GOT3 (cell line): ENCODE measurements at regions not wholly inside any gene's neighbourhood (a gene's known extent, or its start where the extent isn't known, plus 50 kb on each side); places are given as distances from the start of the nearest gene placed in this dataset.
"Not testable (repeated sequence)": the region's sequence is repeated elsewhere in the genome, so short reads cannot be mapped to it uniquely, and the experiment has no call there.

Source experiments
- DNase-seq: peaks from one replicate; lab custom pipeline; 2025; ENCODE audit warnings: mixed read lengths; lab: John Stamatoyannopoulos, UW

DNA sequence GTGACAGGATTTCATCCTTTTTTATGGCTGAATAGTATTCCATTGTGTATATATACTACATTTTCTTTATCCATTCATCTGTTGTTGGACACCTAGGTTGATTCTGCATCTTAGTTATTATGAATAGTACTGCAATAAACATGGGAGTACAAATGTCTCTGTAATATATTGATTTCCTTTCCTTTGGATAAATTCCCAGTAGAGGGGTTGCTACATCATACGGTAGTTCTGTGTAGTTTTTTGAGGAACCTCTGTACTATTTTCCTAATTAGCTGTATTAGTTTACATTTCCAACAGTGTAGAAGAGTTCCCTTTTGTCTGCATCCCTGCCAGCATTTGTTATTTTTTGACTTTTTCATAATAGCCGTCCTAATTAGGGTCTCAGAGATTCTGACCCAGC, 201.3 kb downstream of the GIPC2 start:
- DNase-seq: no peak

DNA sequence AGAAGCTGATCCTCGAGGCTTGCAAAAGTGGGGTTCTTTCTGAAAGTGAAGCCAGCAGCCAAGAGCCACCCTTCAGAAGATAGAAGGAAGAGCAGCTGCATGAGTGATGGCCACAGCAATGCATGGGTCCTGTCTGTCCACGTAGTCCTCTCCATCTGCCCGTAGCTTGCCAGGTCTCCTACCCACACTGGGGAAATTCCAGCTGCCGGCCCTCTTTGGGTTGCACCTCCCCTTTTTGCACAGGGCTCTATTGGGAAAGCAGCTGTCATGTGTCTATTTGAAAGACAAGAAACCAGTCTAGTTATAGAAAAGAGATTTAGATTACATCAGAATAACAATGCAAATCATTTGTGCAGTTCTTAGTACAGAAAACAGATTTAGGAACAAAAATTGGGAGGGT, 204.4 kb downstream of the GIPC2 start:
- no peak for DNase-seq

DNA sequence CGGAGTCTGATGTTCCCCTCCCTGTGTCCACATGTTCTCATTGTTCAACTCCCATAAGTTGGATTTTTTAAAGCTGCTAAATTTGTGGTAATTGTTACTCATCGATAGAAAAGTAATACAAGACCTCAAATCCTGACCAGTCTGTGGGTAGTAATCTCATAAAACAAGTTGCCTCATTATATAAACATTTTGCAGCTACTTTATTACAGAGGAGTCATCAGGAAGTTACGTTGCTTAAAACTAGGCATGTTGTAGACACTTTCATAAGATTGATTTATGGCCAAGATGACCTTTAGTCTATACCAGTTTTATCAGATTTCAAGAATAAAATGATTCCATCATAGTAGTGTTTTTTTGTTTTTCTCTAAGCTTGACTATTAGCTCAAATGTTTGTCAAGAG, 208.8 kb downstream of the GIPC2 start:
- DNase-seq: no peak

DNA sequence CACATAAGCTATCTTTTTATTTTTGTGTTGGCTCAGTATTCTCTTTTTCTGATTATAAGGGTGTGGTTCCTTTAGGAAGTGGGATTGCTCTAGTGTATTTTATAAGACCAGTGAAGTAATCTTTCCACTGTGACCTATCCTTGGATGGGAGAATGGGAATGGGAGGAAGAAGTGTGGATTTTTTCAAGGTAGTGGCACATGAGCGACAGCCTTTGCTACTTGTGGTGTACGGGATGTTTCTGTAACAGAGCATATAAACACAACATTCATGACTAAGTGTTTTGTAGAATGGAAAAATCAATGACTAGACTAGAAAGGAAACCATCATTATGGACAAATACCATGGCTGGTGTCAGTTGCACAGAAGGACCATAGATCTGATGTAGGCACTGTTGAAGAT, 209.6 kb downstream of the GIPC2 start:
- no peak for DNase-seq

DNA sequence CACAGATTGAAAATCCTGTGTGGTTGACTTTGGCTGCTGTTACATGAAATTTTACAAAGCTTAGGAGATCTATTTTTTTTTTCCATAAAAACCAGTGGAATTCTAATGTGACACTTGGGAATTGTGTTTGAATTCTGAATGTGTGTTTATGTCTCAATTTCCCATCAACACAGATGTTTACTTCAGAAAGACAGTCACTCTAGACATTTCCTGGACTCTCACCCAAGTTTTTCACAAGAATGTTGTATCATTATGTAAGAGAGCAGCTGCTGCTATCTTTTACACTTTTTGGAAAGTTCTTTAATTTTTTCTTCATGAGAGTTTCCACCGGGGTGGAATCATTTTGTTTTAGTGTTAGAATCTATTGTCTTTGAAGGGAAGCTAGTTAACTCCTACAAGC, 210.1 kb downstream of the GIPC2 start:
- no peak for DNase-seq

DNA sequence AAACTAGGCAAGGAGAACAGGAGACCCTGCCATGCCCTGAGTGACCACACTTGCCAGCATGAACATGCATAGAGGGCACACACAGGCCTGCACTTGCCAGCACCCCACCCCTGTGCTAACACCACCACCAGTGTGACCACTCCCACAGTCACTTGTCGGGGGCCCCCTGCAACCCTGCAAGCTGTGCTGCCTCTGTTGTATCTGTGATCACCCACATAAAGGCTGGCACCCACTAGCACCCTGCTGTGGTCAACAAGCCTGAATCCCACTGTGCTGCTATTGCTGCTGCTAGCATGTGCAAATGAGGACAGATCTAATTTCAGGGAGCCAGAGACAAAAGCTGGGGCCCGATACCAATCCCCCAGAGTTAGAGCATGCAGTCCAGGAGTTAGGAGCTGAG, 217.7 kb downstream of the GIPC2 start:
- DNase-seq: no peak

DNA sequence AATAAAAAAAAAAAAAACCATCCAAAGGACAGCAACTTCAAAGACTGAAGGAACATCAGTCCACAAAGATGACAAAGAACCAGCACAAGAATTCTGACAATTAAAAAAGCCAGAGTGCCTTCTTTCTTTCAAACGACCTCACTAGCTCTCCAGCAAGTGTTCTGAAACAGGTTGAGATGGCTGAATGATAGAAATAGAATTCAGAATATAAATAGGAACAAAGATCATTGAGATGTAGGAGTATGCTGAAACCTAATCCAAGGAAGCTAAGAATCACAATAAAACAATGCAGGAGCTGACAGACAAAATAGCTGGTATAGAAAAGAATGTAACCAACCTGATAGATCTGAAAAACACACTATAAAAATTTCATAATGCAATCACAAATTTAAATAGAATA, 218.2 kb downstream of the GIPC2 start:
- DNase-seq: no peak

DNA sequence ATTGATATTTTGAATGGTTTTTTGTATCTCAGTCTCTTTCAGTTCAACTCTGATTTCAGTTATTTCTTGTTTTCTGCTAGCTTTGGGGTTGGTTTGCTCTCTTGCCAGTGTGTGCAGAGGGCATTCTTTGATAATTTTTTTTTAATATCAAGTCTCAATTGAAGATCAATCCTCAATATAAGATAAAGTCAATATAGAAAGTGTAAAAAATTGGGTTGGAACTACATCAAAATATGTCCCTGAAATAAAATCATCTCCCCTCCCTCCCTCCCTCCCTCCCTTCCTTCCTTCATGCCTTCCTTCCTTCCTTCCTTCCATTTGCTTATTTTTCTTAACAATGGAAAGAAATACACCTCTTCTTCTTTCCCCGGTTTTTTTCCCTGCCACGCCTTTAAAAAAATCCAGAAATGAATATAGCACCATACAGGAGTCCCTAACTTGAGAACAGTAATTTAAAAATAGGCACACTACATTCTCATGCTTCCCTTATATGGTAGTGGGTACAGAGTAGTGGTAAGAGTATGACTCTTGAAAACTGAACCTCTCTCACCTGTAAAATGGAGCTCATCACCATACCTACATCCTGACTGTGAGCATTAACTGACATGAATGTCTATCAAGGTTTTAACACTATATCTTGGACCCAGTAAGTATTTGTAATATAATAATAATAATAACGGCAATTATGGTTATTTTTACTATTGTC, 221.9 kb downstream of the GIPC2 start:
- no peak for DNase-seq

DNA sequence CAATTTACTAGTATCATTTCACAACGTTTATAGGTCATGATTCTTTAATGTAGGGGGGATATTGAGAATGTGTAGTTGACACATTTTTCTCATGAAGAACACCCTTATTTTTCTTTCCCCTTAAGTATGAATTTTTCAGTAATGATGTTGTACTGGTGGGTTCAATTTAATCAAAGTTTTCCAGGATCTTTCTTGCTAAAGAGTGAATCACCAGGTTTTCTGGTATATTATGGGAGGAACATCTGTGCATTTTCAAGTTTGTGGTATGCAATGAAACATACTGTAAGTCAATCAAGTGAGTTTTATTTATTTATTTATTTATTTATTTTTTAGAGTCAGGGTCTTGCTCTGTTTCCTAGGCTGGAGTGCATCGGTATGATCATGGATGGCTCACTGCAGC, 221.2 kb upstream of the PTGFR start:
- no peak for DNase-seq

DNA sequence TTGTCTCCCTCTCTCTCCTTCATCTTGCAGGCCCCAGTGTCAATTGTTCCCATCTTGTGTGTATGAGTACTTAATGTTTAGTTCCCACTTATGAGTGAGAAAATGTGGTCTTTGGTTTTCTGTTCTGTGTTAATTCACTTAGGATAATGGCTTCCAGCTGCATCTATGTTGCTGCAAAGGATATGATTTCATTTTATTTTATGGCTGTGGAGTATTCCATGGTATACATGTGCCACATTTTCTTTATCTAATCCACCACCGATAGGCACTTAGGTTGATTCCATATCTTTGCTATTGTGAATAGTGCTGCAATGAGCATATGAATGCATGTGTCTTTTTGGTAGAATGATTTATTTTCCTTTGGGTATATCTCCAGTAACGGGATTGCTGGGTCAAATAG, 219.4 kb upstream of the PTGFR start:
- not testable (repeated sequence) for DNase-seq

DNA sequence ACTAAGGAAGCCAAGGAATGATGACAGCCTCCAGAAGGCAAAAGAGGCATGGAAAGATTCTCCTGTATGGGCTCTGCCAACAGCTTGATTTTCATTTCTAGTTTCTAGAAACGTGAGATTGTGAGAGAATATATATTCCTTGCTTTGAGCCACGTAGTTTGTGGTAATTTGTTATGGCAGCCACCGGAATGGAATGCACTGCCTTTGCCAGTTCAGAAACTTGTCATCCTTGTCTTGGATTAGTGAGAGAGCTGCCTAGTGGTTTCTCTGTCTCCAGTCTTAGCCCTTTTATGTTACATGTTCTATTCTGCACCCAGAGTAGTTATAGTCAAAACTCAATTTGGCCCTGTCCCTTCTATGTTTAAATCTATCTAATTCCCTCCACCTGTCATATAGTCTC, 216.0 kb upstream of the PTGFR start:
- no peak for DNase-seq

DNA sequence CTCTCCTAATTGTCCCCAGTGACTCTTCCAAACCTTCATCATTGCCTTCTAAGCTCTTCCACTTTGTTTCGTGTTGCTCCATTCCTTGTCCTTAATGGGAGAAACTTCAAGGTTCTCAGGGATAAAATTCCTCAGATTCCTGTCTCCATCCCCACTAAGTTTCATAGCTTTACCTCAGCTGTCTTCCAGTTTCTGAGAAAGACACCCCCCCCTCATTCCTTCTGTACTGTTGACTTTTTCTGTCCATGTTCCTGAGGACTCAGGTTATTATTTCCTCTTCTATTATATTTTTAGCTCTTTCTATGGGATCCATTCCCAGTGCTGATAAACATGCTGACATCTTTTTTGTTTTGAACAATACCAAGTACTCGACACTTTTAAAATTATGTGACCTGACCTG, 215.3 kb upstream of the PTGFR start:
- no peak for DNase-seq

DNA sequence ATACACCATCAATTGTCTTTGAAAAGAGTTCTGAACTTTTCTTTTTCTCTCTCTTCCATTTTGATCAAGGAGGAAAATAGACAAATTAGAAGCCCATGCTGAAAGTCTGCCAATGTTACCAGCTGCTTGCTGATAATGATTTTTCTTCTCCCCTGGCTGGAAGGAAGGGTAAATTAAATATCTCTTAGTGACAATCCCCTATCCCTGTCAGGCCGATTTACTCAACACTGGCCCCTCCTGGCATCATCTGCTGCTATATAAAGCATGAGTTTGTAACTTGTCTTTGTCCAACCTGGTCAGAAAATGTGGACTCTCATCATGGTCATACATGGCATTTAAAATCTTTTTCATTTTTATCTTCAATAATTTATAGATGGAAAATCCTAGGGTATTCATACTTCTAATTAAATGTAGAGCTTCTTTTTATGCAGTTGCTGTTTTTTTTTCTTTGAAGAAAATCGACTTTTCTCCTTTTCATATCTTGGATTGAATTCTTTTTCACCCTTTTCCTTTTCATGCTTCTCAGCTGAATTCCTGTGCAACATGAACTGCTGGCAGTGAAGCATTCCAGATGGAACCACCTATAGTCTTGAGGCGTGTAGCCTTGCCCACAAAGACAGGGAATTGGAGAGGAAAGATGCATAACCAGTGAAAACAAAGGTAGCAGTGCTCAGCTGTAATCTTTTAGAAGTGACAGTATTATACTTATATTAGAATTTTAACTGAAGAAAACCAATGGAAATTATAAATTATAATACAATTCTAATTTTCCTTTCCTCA, 214.7 kb upstream of the PTGFR start:
- no peak for DNase-seq

DNA sequence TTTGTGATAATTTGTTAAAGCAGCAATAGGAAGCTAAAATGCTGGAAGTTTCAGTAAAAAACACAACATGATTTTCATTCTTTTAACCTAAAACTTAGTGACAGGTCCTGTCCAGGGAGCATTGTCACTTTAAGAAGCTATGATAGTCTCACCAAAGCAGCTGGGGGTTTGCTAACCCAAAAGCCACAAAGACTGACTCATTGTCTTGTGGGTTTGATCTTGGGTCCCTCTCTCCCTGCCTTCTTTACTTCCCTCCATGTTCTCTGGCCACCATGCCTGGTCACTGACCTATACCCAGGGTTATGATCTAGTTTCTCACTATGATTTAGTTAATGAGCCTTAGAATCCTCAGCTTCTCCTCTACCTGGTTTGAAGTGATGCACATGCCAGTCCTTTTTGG, 213.5 kb upstream of the PTGFR start:
- DNase-seq: no peak

DNA sequence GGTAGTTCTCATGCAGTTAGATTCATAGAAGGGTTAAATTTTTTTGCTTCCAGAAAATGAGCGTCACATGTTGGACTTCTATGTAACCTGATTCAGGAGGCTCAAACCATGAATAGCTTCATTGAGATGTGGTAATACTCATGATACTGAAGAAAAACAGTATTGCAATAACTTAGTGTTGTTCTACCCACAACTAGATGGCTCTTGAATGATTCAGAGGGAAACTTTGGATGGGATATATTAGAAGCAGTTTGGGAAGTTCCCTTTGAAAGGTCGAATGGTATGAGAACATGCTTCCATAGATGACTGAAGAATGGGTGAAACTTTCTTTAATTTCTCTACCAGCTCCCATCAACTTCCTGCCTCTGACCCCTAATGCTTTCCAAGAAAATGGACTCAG, 211.7 kb upstream of the PTGFR start:
- DNase-seq: no peak

DNA sequence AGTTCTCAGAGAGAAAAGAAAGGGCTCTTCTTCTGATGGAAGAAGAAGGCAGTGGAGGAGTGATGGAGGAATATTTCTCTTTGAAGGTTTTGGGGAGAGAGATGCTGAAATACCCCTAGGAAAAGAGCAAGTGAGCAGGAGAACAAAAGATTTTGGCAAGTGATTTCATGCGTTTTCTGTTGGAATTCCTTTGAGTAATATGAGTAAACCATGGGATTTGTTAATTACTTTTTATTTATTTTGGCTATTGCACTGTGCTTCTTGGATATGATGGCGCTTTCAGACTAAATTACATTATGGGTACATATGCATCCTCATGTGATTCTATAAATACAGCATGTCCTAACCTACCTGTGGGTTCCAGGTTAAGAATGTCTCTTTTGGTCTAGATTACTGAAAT, 210.1 kb upstream of the PTGFR start:
- no peak for DNase-seq

DNA sequence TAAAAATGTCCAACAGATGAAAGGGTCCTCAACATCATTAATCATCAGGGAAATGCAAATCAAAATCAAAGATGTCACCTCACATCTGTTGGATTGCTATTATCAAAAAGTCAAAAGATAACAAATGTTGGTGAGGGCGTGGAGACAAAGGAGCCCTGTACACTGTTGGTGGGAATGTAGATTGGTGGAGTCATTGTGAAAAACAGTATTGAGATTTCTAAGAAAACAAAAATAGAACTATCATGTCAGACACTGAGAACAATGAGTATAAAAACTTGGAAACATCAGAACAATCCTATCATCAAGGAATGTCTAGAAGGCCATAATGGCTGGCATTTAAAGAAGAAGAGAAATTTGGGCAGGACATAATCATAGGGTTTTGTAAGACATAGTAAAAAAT, 209.2 kb upstream of the PTGFR start:
- no peak for DNase-seq

DNA sequence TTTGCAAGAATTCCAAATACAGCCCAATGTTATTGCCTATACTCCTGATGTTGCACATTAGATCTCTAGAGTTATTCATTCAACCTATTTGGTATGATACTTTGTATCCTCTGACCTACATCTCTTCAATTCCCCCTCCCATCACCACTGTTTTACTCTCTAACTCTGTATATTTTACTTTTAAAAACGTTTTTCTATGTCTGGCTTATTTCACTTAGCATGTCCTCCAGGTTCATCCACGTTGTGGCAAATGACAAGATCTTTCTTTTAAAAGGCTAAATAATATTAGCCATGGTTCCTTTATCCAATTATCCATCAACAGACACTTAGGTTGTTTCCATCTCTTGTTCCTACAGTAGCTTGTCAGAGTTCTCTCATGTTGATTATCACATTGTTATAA, 207.1 kb upstream of the PTGFR start:
- DNase-seq: no peak

DNA sequence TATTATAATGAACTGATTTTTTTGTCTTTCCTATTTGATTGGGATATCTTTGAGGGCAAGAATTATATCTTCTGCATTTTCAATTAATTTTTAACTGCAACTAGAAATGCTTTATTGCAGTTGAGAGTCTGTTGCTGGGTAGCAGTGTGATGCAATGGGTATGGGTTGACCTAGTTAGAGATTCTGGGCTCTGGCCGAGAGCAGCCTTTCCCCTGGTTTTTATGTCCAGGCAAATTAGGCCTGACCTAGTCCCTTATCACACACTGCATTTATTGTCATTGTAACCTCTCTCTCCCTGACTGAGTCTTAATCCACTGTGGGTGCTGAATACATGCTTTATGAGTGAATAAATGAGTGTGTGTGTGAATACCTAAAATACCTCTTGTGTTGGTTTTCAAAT, 206.4 kb upstream of the PTGFR start:
- DNase-seq: no peak

DNA sequence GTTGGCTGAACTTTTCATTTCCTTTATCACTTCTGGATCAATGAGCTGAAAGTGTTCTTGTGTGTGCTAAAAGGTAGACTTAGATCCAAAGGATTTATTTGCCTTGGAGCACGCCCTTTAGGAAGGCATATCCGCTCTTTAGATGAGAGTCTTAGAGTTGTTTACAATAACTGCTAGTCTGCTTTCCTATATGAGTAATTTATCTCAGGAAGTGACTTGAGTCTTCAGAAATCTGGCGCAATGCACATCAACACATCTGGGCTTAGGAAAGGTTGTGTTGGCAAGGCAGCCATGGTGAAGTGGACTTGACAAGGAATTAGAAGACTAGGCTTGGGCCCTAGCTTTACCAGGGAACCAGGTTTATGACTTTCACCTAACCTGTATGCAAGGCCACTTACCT, 204.1 kb upstream of the PTGFR start:
- DNase-seq: no peak

DNA sequence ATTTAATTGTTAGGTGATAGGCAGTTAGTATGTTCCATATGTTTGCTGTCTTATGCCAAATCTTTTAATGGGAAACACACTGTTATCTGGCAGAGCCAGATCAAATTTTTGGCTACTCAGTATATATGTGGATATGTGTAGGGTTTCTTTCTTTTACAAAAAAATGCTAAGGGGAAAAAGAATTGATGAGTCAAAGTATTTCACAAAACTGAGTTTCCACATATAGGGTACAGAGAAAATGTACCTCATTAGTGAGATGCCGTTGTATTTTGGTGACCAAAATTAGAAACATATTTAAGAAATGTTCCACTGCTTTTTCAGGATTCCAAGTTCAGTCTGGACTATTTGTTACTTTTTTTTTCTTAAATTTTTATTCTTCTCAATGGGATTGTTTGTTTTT, 201.2 kb upstream of the PTGFR start:
- DNase-seq: no peak

DNA sequence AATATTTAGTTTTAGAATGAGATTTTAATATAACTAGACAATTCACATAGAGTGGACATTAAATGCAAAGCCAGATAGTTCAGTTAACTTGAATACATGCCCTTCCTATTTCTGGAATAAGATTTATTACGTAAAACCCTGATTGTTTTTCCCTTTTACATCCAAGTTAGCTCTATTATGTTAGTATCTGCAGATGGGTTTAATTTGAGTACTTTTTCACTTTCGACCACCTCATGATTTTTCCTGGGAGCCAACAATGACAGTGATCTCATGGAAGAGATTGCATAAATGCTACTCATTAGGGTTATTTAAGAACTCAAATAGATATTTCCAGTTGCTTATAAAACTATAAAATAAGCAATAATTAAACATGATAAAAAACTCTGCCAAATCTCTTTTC, 199.4 kb upstream of the PTGFR start:
- DNase-seq: no peak

DNA sequence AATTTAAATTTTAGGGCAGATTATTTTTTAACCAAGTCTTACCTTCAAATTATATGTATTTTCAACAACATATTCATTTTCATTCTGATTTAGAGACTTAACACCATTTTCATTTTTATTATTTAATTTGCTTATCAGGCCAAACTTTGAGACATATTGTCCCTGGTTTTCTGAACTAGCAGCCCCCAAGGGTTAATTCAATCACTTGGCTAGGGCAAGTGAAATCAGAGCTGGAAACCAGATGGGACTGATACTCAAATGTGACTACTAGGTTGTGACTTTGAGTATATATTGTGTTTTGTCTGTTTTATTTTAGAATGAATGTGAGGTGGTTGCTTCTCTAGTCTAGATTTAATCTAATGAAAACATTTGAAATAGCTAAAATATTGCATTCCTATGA, 198.9 kb upstream of the PTGFR start:
- DNase-seq: no peak

DNA sequence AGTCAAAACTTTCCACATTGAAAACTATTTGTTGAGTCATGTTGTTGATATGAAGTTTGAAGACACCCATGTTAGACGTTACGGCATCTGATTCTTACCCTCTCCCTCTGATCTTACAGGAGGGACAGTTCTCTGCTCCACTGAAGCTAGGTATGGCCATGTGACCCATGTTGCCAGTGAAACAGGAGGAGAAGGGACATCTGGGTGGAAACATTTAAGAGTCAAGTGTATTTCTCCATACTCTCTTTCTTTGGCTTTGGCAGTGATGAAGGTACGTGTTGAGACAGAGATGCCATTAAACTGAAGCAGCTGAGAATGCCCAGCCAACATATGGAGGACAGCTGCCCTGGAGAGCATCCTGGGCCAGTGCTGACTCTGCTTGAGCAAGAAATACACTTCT, 198.4 kb upstream of the PTGFR start:
- no peak for DNase-seq
